HCT116 (cell line): ENCODE measurements at regions not wholly inside any gene's neighbourhood (a gene's known extent, or its start where the extent isn't known, plus 50 kb on each side); places are given as distances from the start of the nearest gene placed in this dataset.

Source experiments
- ATAC-seq: fragments of 200-7000 bp; cut with Tn5 transposase; 2 replicates; pipeline ENCODE4 v1.9.1; 2020; ENCODE audit warnings: mild to moderate bottlenecking, moderate library complexity
- BruUV-seq: library from RNA; stranded (reverse); fragments of 400-500 nt; replicated peaks from 2 replicates; lab custom pipeline; 2021; lab: Mats Ljungman, UMichigan
- CTCF ChIA-PET: fragments of 300-600 bp; sonication (Branson Sonifier 250); formaldehyde crosslinking; loops from one replicate; lab custom pipeline; 2021; ENCODE audit warnings: antibody characterized with exemption; lab: Charles Lee
- POLR2A ChIA-PET: fragments of 300-600, 350-600 bp; sonication (Branson Sonifier 250); formaldehyde crosslinking; loops from one replicate; lab custom pipeline; 2021; ENCODE audit warnings: antibody characterized with exemption; lab: Charles Lee
- RAD21 ChIA-PET, 2 experiments: fragments of 300-600 bp; sonication (Branson Sonifier 250); formaldehyde crosslinking; loops; one replicate each; lab custom pipeline; 2023; ENCODE audit warnings: low total read pairs in 2 of 2; ENCODE audit not compliant: uncharacterized antibody in 2 of 2, unreplicated experiment in 2 of 2, low non-redundant PET in 1 of 2; lab: Charles Lee
- DNase-seq: peaks from one replicate; pipeline ENCODE4 v3.0.0-alpha.2; 2010; ENCODE audit warnings: low read depth, low spot score
- H2AFZ ChIP-seq: fragments of 200-600 bp; shearing (Covaris generic), sonication (generic); 2 replicates; pipeline ENCODE4 v1.6.1; 2017; ENCODE audit warnings: low read depth, mixed run types, mixed read lengths, antibody characterized with exemption, low read length; ENCODE audit not compliant: poor library complexity, severe bottlenecking
- H3K27ac ChIP-seq: 2 replicates; pipeline ENCODE4 v1.5.1; 2012; ENCODE audit warnings: low read depth, low read length
- H3K27me3 ChIP-seq: fragments of 200-600 bp; sonication (generic); 2 replicates; pipeline ENCODE4 v1.6.1; 2016; ENCODE audit warnings: mixed run types, low read length, mixed read lengths; ENCODE audit not compliant: insufficient read depth
- H3K36me3 ChIP-seq, 2 experiments: fragments of 200-500 bp in 1 of 2; fragments of 200-600 bp in 1 of 2; sonication (Bioruptor generic) in 1 of 2; sonication (generic) in 1 of 2; 2 replicates each; pipeline versions ENCODE4 v1.5.1 to v1.6.1; 2014 to 2016; ENCODE audit warnings: low read length in 2 of 2, inconsistent platforms in 1 of 2, mixed read lengths in 1 of 2, mixed run types in 1 of 2; ENCODE audit not compliant: insufficient read depth in 2 of 2, control insufficient read depth in 1 of 2
- H3K4me1 ChIP-seq, 2 experiments: fragments of 200-600 bp in 1 of 2; sonication (generic) in 1 of 2; 2 replicates each; pipeline versions ENCODE4 v1.5.1 to v1.6.1; 2012 to 2017; ENCODE audit warnings: low read length in 2 of 2, inconsistent platforms in 1 of 2, mild to moderate bottlenecking in 1 of 2, mixed read lengths in 1 of 2, mixed run types in 1 of 2, moderate library complexity in 1 of 2; ENCODE audit not compliant: insufficient read depth in 2 of 2, control insufficient read depth in 1 of 2
- H3K4me2 ChIP-seq: fragments of 200-600 bp; sonication (generic); 2 replicates; pipeline ENCODE4 v1.6.1; 2017; ENCODE audit warnings: mixed run types, low read length, mixed read lengths
- H3K4me3 ChIP-seq, 2 experiments: fragments of 200-600 bp in 1 of 2; sonication (generic) in 1 of 2; replicated peaks in 1 of 2; 2 replicates each; pipeline ENCODE4 v1.5.1; 2011 to 2016; ENCODE audit warnings: low read length in 2 of 2, control low read depth in 1 of 2, low read depth in 1 of 2, mild to moderate bottlenecking in 1 of 2, mixed read lengths in 1 of 2, mixed run types in 1 of 2
- H3K79me2 ChIP-seq: fragments of 200-600 bp; sonication (generic); 2 replicates; pipeline ENCODE4 v1.6.1; 2017; ENCODE audit warnings: mild to moderate bottlenecking, mixed run types, low read length, moderate library complexity, mixed read lengths; ENCODE audit not compliant: insufficient read depth
- H3K9ac ChIP-seq: fragments of 200-600 bp; sonication (generic); 2 replicates; pipeline ENCODE4 v1.6.1; 2016; ENCODE audit warnings: low read length, mixed read lengths
- H3K9me2 ChIP-seq: fragments of 200-600 bp; sonication (generic), shearing (Covaris generic); 2 replicates; pipeline ENCODE4 v1.6.1; 2017; ENCODE audit warnings: mixed run types, mild to moderate bottlenecking, moderate library complexity; ENCODE audit not compliant: insufficient read depth
- H3K9me3 ChIP-seq, 2 experiments: fragments of 200-500 bp in 1 of 2; fragments of 200-600 bp in 1 of 2; sonication (Bioruptor generic) in 1 of 2; sonication (generic) in 1 of 2; 2 replicates each; pipeline ENCODE4 v1.6.1; 2014 to 2017; ENCODE audit warnings: low read length in 2 of 2, mixed read lengths in 2 of 2, inconsistent platforms in 1 of 2, low read depth in 1 of 2, mild to moderate bottlenecking in 1 of 2, mixed run types in 1 of 2, moderate library complexity in 1 of 2; ENCODE audit not compliant: control insufficient read depth in 1 of 2, insufficient read depth in 1 of 2
- H4K20me1 ChIP-seq: fragments of 200-600 bp; sonication (generic), shearing (Covaris generic); 2 replicates; pipeline ENCODE4 v1.6.1; 2017; ENCODE audit warnings: mixed run types, mild to moderate bottlenecking, moderate library complexity; ENCODE audit not compliant: insufficient read depth
- CBX3 ChIP-seq: IDR thresholded peaks from 2 replicates; pipeline ENCODE4 v1.6.1; 2012; ENCODE audit warnings: low read depth
- MAX ChIP-seq: IDR thresholded peaks from 2 replicates; pipeline ENCODE4 v1.6.1; 2012
- RAD21 ChIP-seq: IDR thresholded peaks from 2 replicates; pipeline ENCODE4 v1.6.1; 2012; ENCODE audit warnings: low read depth, mild to moderate bottlenecking
- SIN3A ChIP-seq: IDR thresholded peaks from 2 replicates; pipeline ENCODE4 v1.6.1; 2012; ENCODE audit warnings: low read depth
- SRF ChIP-seq: IDR thresholded peaks from 2 replicates; pipeline ENCODE4 v1.6.1; 2012; ENCODE audit warnings: low read depth
- TCF7L2 ChIP-seq: IDR thresholded peaks from 2 replicates; pipeline ENCODE4 v1.7.0; 2011; ENCODE audit warnings: borderline replicate concordance, inconsistent platforms; ENCODE audit not compliant: insufficient read depth, insufficient read length; ENCODE audit errors: extremely low read depth
- ZFX ChIP-seq: fragments of 450-650 bp; IDR thresholded peaks from 2 replicates; pipeline ENCODE4 v1.6.1; 2017
- intact Hi-C: fragments of 100-400 bp; cut with micrococcal nuclease; formaldehyde crosslinking; loops from 2 replicates; pipeline ENCODE4 v1.10.0; 2022
- TF ChIP-seq, protein P1 (sequence below): IDR thresholded peaks from 2 replicates; pipeline ENCODE4 v1.6.1; 2011; ENCODE audit warnings: mild to moderate bottlenecking, low read length, moderate library complexity; ENCODE audit not compliant: insufficient replicate concordance; ENCODE audit errors: extremely low read depth
- TF ChIP-seq, protein P2 (sequence below): IDR thresholded peaks from 2 replicates; pipeline ENCODE4 v1.6.1; 2012

DNA sequence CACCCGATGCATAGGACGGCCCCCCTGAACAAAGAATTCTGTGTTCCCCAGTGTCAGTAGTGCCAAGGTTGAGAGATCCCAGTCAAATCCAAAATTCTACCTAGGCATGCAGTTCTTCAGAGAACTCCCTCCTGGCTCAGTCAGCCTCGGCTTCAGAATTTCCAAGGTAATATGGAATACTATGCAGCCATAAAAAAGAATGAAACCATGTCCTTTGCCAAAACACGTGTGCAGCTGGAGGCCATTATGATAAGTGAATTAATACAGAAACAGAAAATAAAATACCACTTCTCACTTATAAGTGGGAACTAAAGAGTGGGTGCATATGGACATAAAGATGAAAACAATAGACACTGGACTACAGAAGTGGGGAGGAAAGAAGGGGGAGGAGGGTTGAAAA, 87.1 kb upstream of the TRIO start:
- CTCF ChIA-PET = no interaction called here
- Histone ChIP-seq H3K4me2 (no peak overlapping the region), H3K79me2 (no peaks in the 10 kb centered on the region), H3K9me3 (no peaks in the 10 kb centered on the region), H3K27ac (no peak overlapping the region), H2AFZ (no peak overlapping the region), H3K36me3 (no peaks in the 10 kb centered on the region), H3K27me3 (no peaks in the 10 kb centered on the region), H3K9me2 (no peaks in the 10 kb centered on the region), H3K4me1 (peaks cover 0 to 2% of the 10 kb centered on the region in 2 experiments; a peak in 1 of 4 replicates), H4K20me1 (no peaks in the 10 kb centered on the region), H3K9ac (no peak overlapping the region), H3K4me3 (no peak overlapping the region)
- intact Hi-C loops = no loop called here
- BruUV-seq = no TSS peak
- POLR2A ChIA-PET = no interaction called here
- DNase-seq = no peak
- TF ChIP-seq MAX (no peak), CBX3 (no peak), ZFX (no peak), SRF (no peak), RAD21 (no peak), SIN3A (no peak), TCF7L2 (no peak)
- TF ChIP-seq, protein P1, sequence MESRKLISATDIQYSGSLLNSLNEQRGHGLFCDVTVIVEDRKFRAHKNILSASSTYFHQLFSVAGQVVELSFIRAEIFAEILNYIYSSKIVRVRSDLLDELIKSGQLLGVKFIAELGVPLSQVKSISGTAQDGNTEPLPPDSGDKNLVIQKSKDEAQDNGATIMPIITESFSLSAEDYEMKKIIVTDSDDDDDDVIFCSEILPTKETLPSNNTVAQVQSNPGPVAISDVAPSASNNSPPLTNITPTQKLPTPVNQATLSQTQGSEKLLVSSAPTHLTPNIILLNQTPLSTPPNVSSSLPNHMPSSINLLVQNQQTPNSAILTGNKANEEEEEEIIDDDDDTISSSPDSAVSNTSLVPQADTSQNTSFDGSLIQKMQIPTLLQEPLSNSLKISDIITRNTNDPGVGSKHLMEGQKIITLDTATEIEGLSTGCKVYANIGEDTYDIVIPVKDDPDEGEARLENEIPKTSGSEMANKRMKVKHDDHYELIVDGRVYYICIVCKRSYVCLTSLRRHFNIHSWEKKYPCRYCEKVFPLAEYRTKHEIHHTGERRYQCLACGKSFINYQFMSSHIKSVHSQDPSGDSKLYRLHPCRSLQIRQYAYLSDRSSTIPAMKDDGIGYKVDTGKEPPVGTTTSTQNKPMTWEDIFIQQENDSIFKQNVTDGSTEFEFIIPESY = no peak
- TF ChIP-seq, protein P2, sequence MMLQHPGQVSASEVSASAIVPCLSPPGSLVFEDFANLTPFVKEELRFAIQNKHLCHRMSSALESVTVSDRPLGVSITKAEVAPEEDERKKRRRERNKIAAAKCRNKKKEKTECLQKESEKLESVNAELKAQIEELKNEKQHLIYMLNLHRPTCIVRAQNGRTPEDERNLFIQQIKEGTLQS = no peak
- RAD21 ChIA-PET = no interaction called here
- ATAC-seq = no peak
